Stimulated activated effector memory CD8-positive, alpha-beta T cell treated with anti-CD3 and anti-CD28 coated beads, Interleukin-12 subunit alpha, Interleukin-12 subunit beta, amount 100 ng/mL, for 72 hours (primary cell): ENCODE measurements at regions not wholly inside any gene's neighbourhood (a gene's known extent, or its start where the extent isn't known, plus 50 kb on each side); places are given as distances from the start of the nearest gene placed in this dataset.
"Not testable (repeated sequence)": the region's sequence is repeated elsewhere in the genome, so short reads cannot be mapped to it uniquely, and the experiment has no call there.

Experiments
- ATAC-seq: fragments of 150-1000 bp; cut with Tn5 transposase; 2 replicates; pipeline ENCODE4 v1.10.0; 2021
- DNase-seq, 2 donors: peaks; one replicate each; pipeline ENCODE4 v3.0.0; 2021 to 2022; ENCODE audit warnings: low spot score in 2 of 2
- H3K27ac Mint-ChIP-seq: one replicate; pipeline ENCODE4 v1.8.0; 2022; ENCODE audit warnings: mild to moderate bottlenecking, mixed read lengths
- H3K36me3 Mint-ChIP-seq: one replicate; pipeline ENCODE4 v1.8.0; 2022; ENCODE audit warnings: mild to moderate bottlenecking, mixed read lengths
- H3K4me1 Mint-ChIP-seq: one replicate; pipeline ENCODE4 v1.8.0; 2022; ENCODE audit warnings: mixed read lengths
- H3K4me3 Mint-ChIP-seq: one replicate; pipeline ENCODE4 v1.8.0; 2022; ENCODE audit warnings: mild to moderate bottlenecking, mixed read lengths
- H3K9me3 Mint-ChIP-seq: one replicate; pipeline ENCODE4 v1.8.0; 2022; ENCODE audit warnings: mixed read lengths

DNA sequence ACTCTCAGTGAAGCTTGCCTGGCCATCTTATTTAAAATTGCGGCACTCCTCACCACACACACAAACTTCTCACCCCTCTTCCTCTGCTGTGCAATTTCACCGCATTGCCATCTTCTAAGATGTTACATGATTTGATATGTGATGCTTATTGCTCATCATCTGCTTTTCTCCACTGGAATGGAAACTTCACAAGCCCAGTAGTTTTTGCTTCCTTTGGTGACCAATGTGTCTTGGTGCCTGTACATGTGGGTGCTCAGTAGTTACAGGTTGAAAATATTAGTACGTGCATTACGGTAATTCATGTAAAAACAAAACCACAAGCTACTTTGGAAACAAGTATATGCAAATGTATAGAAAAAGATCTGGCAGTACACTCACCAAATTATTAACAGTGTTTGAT, 99.2 kb downstream of the SPDYE17 start:
- peak; percentile 89 for ATAC-seq
- peak in 1 of 2 donors; percentile 51 for DNase-seq
- not testable (repeated sequence) for H3K36me3 Mint-ChIP-seq, H3K27ac Mint-ChIP-seq, H3K4me3 Mint-ChIP-seq, H3K4me1 Mint-ChIP-seq, H3K9me3 Mint-ChIP-seq

DNA sequence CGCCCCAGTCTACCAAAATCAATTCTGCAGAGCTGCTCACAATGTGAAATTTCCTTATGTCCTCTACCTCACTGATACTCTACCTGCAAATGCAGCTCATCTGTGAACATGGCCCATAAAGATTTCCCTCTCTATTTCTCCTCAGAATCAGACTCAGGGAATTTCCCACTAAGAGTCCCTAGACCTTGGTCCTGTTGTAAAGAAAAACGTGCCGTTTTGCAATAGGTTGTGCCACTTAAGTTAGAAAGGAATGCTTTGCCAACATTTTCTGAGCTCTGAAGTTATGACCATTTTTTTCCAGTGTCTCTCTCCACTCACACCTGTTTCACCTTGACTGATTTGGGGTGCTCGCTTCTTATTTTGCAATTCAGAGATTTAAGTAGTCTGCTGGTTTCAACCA, 100.7 kb downstream of the SPDYE17 start:
- H3K9me3 Mint-ChIP-seq, H3K4me3 Mint-ChIP-seq, H3K36me3 Mint-ChIP-seq, H3K27ac Mint-ChIP-seq, ATAC-seq, H3K4me1 Mint-ChIP-seq, DNase-seq: not testable (repeated sequence)

- H3K4me1 Mint-ChIP-seq, H3K9me3 Mint-ChIP-seq, H3K27ac Mint-ChIP-seq, H3K36me3 Mint-ChIP-seq, DNase-seq, ATAC-seq, H3K4me3 Mint-ChIP-seq: not testable (repeated sequence)
Observed at GRCh38 chr7:76930416-76930815, 101.7 kb downstream of the SPDYE17 start.

DNA sequence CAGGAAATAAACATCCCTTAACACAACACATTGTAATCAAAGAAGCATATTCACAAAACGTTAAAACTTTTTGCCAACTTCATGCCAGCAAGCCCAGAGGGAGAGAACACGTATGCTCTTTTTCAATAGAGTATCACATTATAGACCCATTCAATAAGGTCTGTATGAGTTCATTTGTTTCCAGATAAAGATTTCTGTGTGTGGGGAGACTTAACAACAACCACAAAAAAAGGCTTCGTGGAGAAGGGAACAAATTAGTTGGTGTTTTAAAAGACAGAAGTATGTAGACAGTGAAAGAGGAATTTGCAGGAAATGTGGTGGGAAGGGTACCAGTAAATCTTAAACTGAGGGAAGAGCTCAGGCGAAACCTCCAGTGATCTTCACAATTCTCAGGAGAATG, 103.4 kb downstream of the SPDYE17 start:
- H3K27ac Mint-ChIP-seq, H3K4me3 Mint-ChIP-seq, H3K9me3 Mint-ChIP-seq, H3K4me1 Mint-ChIP-seq, H3K36me3 Mint-ChIP-seq, DNase-seq, ATAC-seq: not testable (repeated sequence)

GRCh38 chr7:76927741-76928393, 104.3 kb downstream of the SPDYE17 start:
- not testable (repeated sequence) for DNase-seq, ATAC-seq, H3K36me3 Mint-ChIP-seq, H3K4me1 Mint-ChIP-seq, H3K4me3 Mint-ChIP-seq, H3K9me3 Mint-ChIP-seq, H3K27ac Mint-ChIP-seq

- not testable (repeated sequence) for H3K4me3 Mint-ChIP-seq, H3K9me3 Mint-ChIP-seq, H3K4me1 Mint-ChIP-seq, H3K36me3 Mint-ChIP-seq, ATAC-seq, DNase-seq, H3K27ac Mint-ChIP-seq
Observed at GRCh38 chr7:76926416-76926815, 105.7 kb downstream of the SPDYE17 start.

GRCh38 chr7:76924756-76925155, 107.4 kb downstream of the SPDYE17 start:
- H3K27ac Mint-ChIP-seq, H3K4me3 Mint-ChIP-seq, H3K36me3 Mint-ChIP-seq, H3K9me3 Mint-ChIP-seq, H3K4me1 Mint-ChIP-seq, ATAC-seq, DNase-seq: not testable (repeated sequence)

DNA sequence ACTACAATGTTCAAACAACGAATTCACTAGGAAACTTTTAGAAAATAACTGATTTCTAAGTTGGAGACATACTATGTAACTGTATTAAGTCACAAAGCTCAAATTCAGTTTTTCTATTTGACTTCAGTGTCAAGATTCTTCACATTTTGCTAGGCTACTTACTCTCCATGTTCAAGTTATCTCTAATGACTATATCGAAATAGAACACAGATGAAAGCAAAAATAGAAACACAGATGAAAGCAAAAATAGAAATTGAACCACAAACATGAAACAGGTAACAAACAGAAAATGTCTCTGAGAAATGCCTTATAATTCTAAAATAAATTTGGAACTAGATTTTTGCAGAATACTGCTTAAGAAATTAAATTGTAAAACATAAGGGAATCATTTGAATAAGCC, 113.5 kb downstream of the SPDYE17 start:
- not testable (repeated sequence) for H3K9me3 Mint-ChIP-seq, DNase-seq, ATAC-seq, H3K4me1 Mint-ChIP-seq, H3K27ac Mint-ChIP-seq, H3K36me3 Mint-ChIP-seq, H3K4me3 Mint-ChIP-seq

DNA sequence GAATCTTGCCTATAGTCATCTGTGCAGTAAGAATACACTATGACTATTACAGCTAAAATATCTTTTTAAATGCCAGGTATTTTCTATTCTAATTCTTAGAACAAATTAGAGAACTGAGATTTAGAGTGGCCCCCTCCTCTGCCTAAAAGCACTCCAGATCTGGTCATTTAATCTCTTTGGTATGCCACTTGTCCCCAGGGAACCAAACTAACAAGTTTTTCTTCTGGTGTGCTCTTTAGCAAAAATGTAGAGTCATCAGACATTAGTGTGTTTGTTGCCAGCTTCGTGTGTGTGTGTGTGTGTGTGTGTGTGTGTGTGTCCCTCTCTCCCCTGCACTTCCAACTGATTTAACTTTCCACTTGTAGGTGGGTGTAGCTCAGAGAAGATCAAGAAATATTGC, 117.8 kb downstream of the SPDYE17 start:
- H3K4me3 Mint-ChIP-seq, DNase-seq, H3K36me3 Mint-ChIP-seq, H3K9me3 Mint-ChIP-seq, ATAC-seq, H3K27ac Mint-ChIP-seq: not testable (repeated sequence)
- peaks cover 10% of the 10 kb centered on the region for H3K4me1 Mint-ChIP-seq

DNA sequence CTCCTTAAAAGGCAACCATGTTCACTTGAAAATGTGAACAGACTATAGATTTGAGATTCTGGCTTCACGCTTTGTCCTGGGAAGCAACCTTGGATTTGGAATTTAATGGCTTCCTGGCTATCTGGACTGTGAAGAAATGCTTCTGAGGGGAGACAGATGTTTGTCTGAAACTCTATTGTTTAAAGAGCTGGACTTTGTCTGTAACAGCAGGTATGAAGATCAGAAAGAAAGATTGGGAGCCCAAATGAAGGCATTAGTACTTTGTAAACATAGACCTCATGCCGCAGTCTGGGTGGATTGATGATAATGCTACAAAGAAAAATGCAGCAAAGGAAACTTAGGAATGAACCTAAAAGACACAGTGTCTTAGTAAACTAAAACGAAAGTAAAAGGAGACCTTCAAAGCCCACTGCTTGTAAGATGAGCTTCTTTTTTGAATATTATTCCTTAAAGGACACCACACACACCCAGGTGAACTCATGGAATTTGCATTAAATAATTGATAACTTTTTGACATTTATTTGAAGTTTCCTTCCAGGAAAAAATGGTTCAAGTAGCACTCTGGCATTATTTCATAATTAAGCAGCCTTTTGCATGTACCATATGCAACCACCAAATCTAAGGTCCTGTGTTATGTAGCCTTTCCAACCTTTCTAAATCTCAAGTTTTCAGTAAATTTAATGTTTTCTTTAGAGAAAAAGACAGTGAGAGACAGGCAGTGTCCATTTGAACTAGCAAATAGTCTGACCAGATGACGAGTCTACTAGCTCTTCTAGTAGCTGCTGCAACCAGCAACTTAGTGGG, 119.9 kb downstream of the SPDYE17 start:
- H3K27ac Mint-ChIP-seq: peak overlapping the region; percentile 37
- peak overlapping the region; percentile 49 for H3K4me3 Mint-ChIP-seq
- ATAC-seq, DNase-seq, H3K36me3 Mint-ChIP-seq, H3K9me3 Mint-ChIP-seq: not testable (repeated sequence)
- peaks cover 10% of the 10 kb centered on the region for H3K4me1 Mint-ChIP-seq

GRCh38 chr7:76904688-76905087, 127.5 kb downstream of the SPDYE17 start:
- not testable (repeated sequence) for DNase-seq, H3K4me1 Mint-ChIP-seq, ATAC-seq, H3K27ac Mint-ChIP-seq, H3K36me3 Mint-ChIP-seq, H3K4me3 Mint-ChIP-seq, H3K9me3 Mint-ChIP-seq

DNA sequence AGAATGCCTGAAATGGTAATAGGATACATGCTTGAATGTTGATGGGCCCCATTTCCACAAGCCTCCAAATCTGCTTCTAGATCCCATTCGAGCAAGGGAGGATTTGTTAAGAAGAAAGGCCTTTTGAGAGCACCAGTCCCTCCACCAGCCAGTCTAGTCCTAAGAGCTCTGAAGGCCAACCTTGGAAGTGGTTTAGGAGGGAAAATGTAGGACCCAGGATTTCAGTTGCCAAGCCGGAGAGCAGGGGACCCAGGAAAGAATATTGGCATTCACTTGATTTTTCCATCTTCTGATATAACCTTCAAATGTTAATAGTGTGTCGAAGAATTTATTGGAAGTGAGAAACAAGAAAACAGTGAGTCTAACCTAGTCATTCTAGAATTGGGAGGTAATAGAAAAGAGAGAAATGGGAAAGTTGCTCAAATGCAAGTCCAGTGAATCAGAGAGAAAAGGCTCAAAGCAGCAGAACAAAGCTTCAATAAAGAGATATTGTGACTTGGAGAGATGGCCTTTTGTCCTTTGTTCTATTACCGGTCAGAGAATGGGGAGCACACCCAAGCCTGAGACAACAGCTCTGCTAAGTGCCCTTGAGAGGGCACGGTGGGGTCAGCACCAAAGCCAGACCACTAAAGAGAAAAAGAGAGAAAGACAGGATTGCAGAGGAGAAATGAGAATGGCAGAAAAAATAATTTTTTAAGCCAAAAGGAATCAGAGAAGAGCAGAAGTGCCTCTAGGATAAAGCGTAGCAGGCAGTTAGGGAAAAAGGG, 130.0 kb downstream of the SPDYE17 start:
- H3K4me1 Mint-ChIP-seq, H3K4me3 Mint-ChIP-seq, H3K9me3 Mint-ChIP-seq, H3K36me3 Mint-ChIP-seq, H3K27ac Mint-ChIP-seq, ATAC-seq, DNase-seq: not testable (repeated sequence)

DNA sequence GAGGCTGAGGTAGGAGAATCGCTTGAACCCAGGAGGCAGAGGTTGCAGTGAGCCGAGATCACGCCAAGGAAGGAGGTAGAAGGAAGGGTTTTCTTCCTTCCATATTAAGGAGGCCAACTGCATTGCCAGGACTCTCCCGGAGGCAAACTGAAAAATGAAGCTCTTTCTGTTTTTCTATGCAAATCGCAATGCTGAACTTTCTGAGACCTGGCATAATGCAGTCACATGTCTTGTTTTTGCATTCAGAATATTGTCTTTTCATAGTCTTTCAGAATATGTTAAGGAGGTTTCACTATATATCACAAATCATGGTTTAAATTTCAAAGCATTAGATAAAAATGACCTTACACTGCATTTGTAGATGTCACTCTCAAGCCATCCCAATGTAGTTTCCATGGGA, 133.4 kb downstream of the SPDYE17 start:
- not testable (repeated sequence) for H3K27ac Mint-ChIP-seq, H3K36me3 Mint-ChIP-seq, H3K9me3 Mint-ChIP-seq, ATAC-seq, H3K4me1 Mint-ChIP-seq, DNase-seq, H3K4me3 Mint-ChIP-seq

DNA sequence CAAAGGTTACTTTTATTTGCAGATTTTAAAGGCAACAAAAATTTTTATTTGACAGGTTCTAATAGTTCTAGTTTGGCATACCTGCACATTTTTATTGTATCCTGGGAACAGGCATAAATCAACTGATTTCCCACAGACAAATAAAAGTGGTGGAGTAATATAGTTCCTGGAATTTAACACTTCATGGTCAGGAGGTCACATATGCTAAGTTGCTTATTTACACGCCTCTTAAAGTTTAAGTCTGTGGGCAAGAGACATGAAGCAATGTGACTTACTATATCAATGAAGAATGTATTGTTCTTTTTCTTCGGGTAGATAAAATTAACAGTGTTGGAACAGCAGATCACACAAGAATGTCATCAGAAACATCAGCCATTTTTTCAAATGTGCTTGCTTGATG, 135.2 kb downstream of the SPDYE17 start:
- not testable (repeated sequence) for H3K9me3 Mint-ChIP-seq, DNase-seq, H3K27ac Mint-ChIP-seq, ATAC-seq, H3K4me3 Mint-ChIP-seq, H3K4me1 Mint-ChIP-seq, H3K36me3 Mint-ChIP-seq

- not testable (repeated sequence) for ATAC-seq, H3K4me1 Mint-ChIP-seq, H3K9me3 Mint-ChIP-seq, H3K4me3 Mint-ChIP-seq, H3K27ac Mint-ChIP-seq, DNase-seq, H3K36me3 Mint-ChIP-seq
Observed at GRCh38 chr7:76895696-76896095, 136.5 kb downstream of the SPDYE17 start.
